Upper lobe of left lung (tissue), 4 donors: ENCODE measurements at regions not wholly inside any gene's neighbourhood (a gene's known extent, or its start where the extent isn't known, plus 50 kb on each side); places are given as distances from the start of the nearest gene placed in this dataset.

Experiments
- CTCF ChIP-seq, 6 experiments: fragments of 450-650 bp in 4 of 6; fragments of 200-600 bp in 2 of 6; sonication (generic) in 2 of 6; IDR thresholded peaks; one replicate each; pipeline ENCODE4 v1.5.1; 2016 to 2019; ENCODE audit warnings: antibody characterized with exemption in 6 of 6
- EP300 ChIP-seq, 4 donors: sonication (generic); formaldehyde crosslinking; IDR thresholded peaks; one replicate each; pipeline ENCODE4 v1.5.1; 2017; ENCODE audit warnings: antibody characterized with exemption in 4 of 4, control low read depth in 2 of 4
- POLR2A ChIP-seq, 4 donors: fragments of 450-650 bp; IDR thresholded peaks; one replicate each; pipeline ENCODE4 v1.5.1; 2016 to 2017; ENCODE audit warnings: antibody characterized with exemption in 4 of 4, mild to moderate bottlenecking in 2 of 4

- TF ChIP-seq CTCF (IDR thresholded peaks at IDR 0.05) (no peak), POLR2A (IDR thresholded peaks at IDR 0.05) (no peak), EP300 (IDR thresholded peaks at IDR 0.05) (no peak)
These were observed 1090.8 kb downstream of the BCL11B start for GRCh38 chr14:98181241-98181640.
